C4-2B (cell line): ENCODE measurements at regions not wholly inside any gene's neighbourhood (a gene's known extent, or its start where the extent isn't known, plus 50 kb on each side); places are given as distances from the start of the nearest gene placed in this dataset.

Experiments used
- H3K27ac ChIP-seq: fragments of 450-650 bp; 2 replicates; pipeline ENCODE4 v1.5.1; 2017
- CTCF ChIP-seq: fragments of 450-650 bp; conservative IDR thresholded peaks from 2 replicates; pipeline ENCODE4 v1.5.1; 2017; ENCODE audit warnings: mild to moderate bottlenecking
- ZFX ChIP-seq: fragments of 450-650 bp; IDR thresholded peaks from 2 replicates; pipeline ENCODE4 v1.6.1; 2017

DNA sequence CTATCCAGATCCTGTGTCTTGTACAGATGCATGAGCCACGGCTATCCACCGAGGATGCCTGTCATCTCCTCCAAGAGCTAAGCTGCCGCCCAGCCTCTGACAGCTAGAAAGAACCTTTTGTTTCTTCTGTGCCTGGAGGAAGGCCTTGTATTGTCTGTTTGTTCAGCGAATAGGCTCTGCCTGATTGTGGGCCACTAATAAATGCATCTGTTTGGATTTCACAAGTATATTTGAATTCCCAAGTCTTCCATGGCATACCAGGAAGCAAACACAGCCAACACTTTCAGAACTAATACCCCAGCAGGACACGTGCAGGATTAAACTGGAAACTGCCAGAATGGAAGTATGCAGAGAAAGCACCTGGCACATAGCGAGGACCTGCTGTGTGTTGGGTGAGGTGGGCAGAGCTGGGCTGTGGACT lies 92.7 kb upstream of the NEURL1B start:
- H3K27ac ChIP-seq: no peak overlapping the region
- TF ChIP-seq ZFX: no peak
- no peak for TF ChIP-seq CTCF

DNA sequence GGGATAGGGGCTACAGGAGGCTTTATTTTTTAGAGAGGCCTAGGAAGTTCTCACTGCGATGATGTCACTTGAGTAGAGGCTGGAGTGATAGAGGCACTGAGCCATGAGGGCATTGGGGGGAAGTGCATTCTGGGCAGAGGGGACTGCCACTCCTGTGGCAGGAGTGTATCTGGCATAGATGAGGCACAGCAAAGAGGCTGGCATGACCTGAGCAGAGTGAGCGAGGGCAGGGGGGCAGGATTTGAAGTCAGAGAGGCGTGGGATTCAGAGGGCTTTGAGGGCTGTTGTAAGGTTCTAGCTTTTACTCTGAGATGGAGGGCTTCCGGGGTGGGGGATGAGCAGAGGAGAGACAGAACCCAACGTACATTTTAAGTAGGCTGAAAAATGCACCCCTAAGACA lies 91.9 kb upstream of the SH3PXD2B start:
- H3K27ac ChIP-seq: no peak overlapping the region
- TF ChIP-seq CTCF: no peak
- no peak for TF ChIP-seq ZFX

DNA sequence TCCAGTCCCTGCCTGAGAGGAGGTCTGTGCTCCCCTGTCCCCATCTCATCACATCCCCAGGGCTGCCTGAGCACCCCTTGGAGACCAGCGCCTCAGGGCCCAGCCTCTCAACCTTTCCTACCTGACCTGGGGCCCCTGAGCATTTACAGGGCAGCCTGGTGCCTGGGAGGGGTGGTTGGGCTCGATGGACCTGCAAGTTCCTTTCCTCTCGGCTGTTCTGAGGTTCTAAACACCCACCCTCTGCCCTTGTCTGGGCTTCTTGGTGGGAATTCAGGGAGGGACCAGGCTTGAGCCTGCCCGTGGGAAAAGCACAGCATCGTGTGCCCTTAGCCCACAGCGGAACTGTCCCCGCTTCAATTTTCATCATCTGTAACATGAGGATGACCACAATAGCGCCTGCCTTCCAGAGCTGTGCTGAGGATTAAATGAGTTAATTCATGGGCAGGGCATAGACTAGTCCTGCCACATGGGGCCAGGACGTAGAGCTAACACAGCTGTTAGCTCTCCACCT lies 91.0 kb upstream of the SH3PXD2B start:
- no peak for TF ChIP-seq ZFX
- TF ChIP-seq CTCF: no peak

GRCh38 chr5:172544371-172545095 lies 90.2 kb upstream of the SH3PXD2B start:
- no peak for TF ChIP-seq CTCF
- no peak overlapping the region for H3K27ac ChIP-seq

More for the DNA sequence above, 91.0 kb upstream of the SH3PXD2B start:
- H3K27ac ChIP-seq: no peak overlapping the region

DNA sequence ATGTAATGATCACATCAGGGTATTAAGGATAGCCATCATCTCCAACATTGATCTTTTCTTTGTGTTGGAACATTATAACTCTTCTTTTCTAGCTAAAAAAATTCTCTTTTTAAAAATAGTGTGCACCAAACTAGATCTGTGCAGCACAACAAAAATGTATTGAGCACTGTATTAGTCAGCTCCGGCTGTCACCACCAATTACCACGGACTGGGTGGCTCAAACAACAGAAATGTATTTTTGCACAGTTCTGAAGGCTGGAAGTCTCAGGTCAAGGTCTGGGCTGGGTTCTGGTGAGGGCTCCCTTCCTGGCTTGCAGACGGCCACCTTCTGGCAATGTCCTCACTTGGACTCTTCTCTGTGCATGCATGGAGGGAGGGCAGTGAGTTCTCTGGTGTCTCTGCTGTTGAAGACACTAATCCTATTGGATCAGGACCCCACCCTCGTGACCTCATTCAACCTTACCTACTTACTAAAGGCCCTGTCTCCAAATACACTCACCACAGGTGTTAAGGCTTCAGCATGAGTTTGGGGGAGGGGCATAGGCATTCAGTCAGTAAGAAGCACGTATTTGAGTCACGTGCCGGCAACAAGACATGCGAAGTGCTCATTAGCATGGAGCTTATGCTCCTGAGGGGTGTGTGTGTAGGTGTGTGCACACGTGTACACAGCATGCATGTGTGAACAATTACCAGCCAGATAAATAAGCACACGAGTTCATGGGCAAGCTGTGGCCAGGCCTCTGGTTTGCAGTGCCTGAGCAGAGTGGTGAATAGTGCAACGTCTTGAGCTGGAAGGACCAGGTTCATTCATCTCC lies 89.4 kb upstream of the SH3PXD2B start:
- no peak for TF ChIP-seq ZFX
- TF ChIP-seq CTCF: no peak
- H3K27ac ChIP-seq: no peak overlapping the region

DNA sequence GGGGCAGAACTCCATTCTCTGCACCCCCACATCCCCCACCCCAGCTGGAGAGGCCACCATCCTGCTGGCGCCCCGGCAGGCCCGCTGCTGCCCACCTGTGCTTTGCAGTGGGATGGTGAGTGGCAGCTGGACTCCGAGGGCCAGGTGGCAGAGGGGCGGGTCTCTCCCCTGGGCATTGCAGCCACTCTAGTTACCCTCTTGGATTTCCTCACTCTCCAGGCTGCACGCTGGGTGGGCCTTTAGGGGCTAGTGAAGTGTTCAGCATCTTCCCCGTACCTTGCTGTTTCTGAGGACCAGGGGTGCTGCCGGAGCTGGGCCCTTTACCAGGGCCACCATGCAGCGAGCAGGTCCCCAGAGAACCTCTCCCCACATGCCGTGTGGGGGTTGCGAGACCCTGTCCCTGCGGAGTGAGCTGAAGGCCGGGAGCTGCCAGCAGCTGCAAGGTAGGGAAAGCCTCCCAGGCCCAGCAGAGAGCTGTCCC lies 88.4 kb upstream of the SH3PXD2B start:
- H3K27ac ChIP-seq: no peak overlapping the region
- TF ChIP-seq ZFX: no peak
- TF ChIP-seq CTCF: no peak

DNA sequence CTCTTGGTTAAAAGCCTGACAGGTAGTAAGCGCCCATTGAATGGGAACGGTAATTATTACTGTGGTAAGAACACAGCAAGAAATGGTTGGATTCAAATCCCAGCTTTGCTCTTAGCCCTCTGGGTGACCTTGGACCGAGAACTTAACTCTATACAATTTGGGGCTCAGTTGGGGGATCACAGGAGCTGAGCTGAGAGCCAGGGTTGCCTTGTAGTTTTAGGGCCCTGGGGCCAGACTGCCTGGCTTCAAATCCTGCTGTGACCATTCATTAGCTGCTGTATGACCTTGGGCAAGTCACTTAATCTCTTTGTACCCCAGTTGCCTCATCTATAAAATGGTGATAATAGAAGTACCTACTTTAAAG lies 87.4 kb upstream of the SH3PXD2B start:
- no peak for TF ChIP-seq CTCF
- TF ChIP-seq ZFX: no peak
- no peak overlapping the region for H3K27ac ChIP-seq
